ENCODE measurements at regions not wholly inside any gene's neighbourhood (a gene's known extent, or its start where the extent isn't known, plus 50 kb on each side); places are given as distances from the start of the nearest gene placed in this dataset.

DNA sequence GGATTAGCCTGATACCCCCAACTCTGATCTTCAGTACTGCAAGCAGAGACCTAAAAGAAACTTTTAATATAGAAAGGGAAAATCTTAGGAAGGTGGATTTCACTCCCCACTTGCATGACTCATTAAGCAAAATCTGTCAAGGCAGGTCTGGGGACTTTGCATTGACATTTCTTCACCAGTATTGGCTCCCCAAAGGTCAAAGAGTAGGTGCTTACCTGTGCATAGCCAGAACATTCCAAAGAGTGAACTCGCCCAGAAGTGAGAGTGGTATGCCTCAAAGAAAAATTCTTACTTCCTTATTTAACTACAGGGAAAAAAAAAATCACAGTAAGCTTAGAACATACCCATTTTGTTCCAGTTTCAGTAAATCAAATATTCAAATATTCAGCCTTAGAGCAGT lies 140.9 kb upstream of the TP63 start:
- Histone ChIP-seq H3K27me3 (ENCODE audit: control insufficient read depth in 2 of 2, insufficient read depth in 2 of 2, low read length in 2 of 2) (no peaks in the 10 kb centered on the region), H3K9me1 (ENCODE audit: control insufficient read depth, insufficient read depth, low read length) (no peaks in the 10 kb centered on the region), H3K36me3 (ENCODE audit: control insufficient read depth, insufficient read depth, low read length) (no peaks in the 10 kb centered on the region), H4K20me1 (replicated peaks; ENCODE audit: control insufficient read depth, insufficient read depth, low read length) (no peaks in the 10 kb centered on the region), H2AFZ (ENCODE audit: low read depth, low read length) (no peak overlapping the region), H3K4me3 (no peak overlapping the region), H3K27ac (ENCODE audit: extremely low read depth, low read depth, low read length) (no peak overlapping the region), H3K4me1 (replicated peaks in 1 of 2; ENCODE audit: control insufficient read depth in 2 of 2, insufficient read depth in 2 of 2, low read length in 2 of 2) (no peaks in the 10 kb centered on the region), H3K79me2 (ENCODE audit: control insufficient read depth, insufficient read depth, low read length) (no peaks in the 10 kb centered on the region), H3K9me3 (replicated peaks; ENCODE audit: control insufficient read depth, insufficient read depth, low read depth, low read length) (no peaks in the 10 kb centered on the region), H3K9ac (ENCODE audit: insufficient read depth in 1 of 2, low read depth in 2 of 2, low read length in 2 of 2) (no peak overlapping the region), H3K4me2 (ENCODE audit: insufficient read depth, low read length) (no peak overlapping the region)
- in situ Hi-C loops (cut with MboI) = no loop called here
- intact Hi-C loops (cut with micrococcal nuclease) = no loop called here
- TF ChIP-seq PCBP1 (IDR thresholded peaks at IDR 0.05; ENCODE audit: low read depth, low read length, poor library complexity, severe bottlenecking) (no peak), TBL1XR1 (IDR thresholded peaks at IDR 0.05; ENCODE audit: low read length in 2 of 2) (no peak), PHF20 (IDR thresholded peaks at IDR 0.05; ENCODE audit: partially characterized antibody) (no peak), ZNF146 (CRISPR knock-in tag; IDR thresholded peaks at IDR 0.05; ENCODE audit: unreplicated experiment) (no peak), XRCC4 (IDR thresholded peaks at IDR 0.05; ENCODE audit: extremely low read depth, insufficient read depth, insufficient read length) (no peak)
- TF ChIP-seq, protein P1, sequence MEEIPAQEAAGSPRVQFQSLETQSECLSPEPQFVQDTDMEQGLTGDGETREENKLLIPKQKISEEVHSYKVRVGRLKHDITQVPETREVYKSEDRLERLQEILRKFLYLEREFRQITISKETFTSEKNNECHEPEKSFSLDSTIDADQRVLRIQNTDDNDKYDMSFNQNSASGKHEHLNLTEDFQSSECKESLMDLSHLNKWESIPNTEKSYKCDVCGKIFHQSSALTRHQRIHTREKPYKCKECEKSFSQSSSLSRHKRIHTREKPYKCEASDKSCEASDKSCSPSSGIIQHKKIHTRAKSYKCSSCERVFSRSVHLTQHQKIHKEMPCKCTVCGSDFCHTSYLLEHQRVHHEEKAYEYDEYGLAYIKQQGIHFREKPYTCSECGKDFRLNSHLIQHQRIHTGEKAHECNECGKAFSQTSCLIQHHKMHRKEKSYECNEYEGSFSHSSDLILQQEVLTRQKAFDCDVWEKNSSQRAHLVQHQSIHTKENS (CRISPR knock-in tag; IDR thresholded peaks at IDR 0.05) = no peak
- TF ChIP-seq, protein P2, sequence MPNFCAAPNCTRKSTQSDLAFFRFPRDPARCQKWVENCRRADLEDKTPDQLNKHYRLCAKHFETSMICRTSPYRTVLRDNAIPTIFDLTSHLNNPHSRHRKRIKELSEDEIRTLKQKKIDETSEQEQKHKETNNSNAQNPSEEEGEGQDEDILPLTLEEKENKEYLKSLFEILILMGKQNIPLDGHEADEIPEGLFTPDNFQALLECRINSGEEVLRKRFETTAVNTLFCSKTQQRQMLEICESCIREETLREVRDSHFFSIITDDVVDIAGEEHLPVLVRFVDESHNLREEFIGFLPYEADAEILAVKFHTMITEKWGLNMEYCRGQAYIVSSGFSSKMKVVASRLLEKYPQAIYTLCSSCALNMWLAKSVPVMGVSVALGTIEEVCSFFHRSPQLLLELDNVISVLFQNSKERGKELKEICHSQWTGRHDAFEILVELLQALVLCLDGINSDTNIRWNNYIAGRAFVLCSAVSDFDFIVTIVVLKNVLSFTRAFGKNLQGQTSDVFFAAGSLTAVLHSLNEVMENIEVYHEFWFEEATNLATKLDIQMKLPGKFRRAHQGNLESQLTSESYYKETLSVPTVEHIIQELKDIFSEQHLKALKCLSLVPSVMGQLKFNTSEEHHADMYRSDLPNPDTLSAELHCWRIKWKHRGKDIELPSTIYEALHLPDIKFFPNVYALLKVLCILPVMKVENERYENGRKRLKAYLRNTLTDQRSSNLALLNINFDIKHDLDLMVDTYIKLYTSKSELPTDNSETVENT (CRISPR knock-in tag; IDR thresholded peaks at IDR 0.05) = no peak
- DNase-seq (ENCODE audit: extremely low read depth in 1 of 4, low spot score in 3 of 4) (no peak), ATAC-seq (no peak), FAIRE-seq (no peak)
- ChIA-PET CTCF (ENCODE audit: low intra/inter-chr PET ratio) (no interaction called here), POLR2A (interaction anchor here (0.6 kb wide), 1 partner anchor 22 kb away, joined by 3 read pairs; no protein-coding TSS in a partner anchor)
- WGBS (ENCODE audit: insufficient coverage, low coverage, missing lambda C conversion rate) = 0% methylated on average over 1 of the region's 1 CpG
- no TSS peak for BruUV-seq (replicated peaks)

All from K562 (cell line).